ENCODE measurements at regions not wholly inside any gene's neighbourhood (a gene's known extent, or its start where the extent isn't known, plus 50 kb on each side); places are given as distances from the start of the nearest gene placed in this dataset.

GRCh38 chr7:46022397-46022796 lies 101.3 kb upstream of the IGFBP3 start:
- intact Hi-C loops (cut with micrococcal nuclease; ENCODE audit: unreplicated experiment) = no loop called here
- no peaks in the 10 kb centered on the region for H3K9me2 ChIP-seq (ENCODE audit: insufficient read depth, low read length)
- ChIA-PET POLR2A (interaction anchor here (0.9 kb wide), 1 partner anchor 24 kb away, joined by 3 read pairs; no protein-coding TSS in a partner anchor), CTCF (ENCODE audit: unreplicated experiment) (no interaction called here)
- no peak overlapping the region for H3K27ac ChIP-seq (ENCODE audit: low read depth, low read length, poor library complexity, severe bottlenecking)
- no peaks in the 10 kb centered on the region for H3K9me3 ChIP-seq (ENCODE audit: low read length)
- no peaks in the 10 kb centered on the region for H4K20me1 ChIP-seq (ENCODE audit: insufficient read depth, low read length)
- DNase-seq (ENCODE audit: low spot score) = no peak
- TF ChIP-seq EZH2phosphoT487 (IDR thresholded peaks at IDR 0.05; ENCODE audit: borderline replicate concordance, low read depth, low read length) (no peak), CTCF (conservative IDR thresholded peaks at IDR 0.05; ENCODE audit: low read length) (no peak)
- BruUV-seq (replicated peaks) = no TSS peak
- no peaks in the 10 kb centered on the region for H3K4me1 ChIP-seq (ENCODE audit: insufficient read depth, low read length, poor library complexity, severe bottlenecking)
- no peaks in the 10 kb centered on the region for H3K79me2 ChIP-seq (ENCODE audit: insufficient read depth, low read depth, low read length)
- no peaks in the 10 kb centered on the region for H3K36me3 ChIP-seq (ENCODE audit: insufficient read depth, low read length)
- no peak overlapping the region for H2AFZ ChIP-seq (ENCODE audit: low read length)
- no peak overlapping the region for H3K4me3 ChIP-seq (ENCODE audit: low read depth, low read length, poor library complexity, severe bottlenecking)
- H3K4me2 ChIP-seq (ENCODE audit: low read length) = no peak overlapping the region

- H3K27ac ChIP-seq (ENCODE audit: low read depth, low read length, poor library complexity, severe bottlenecking) = no peak overlapping the region
- BruUV-seq (replicated peaks) = no TSS peak
- intact Hi-C loops (cut with micrococcal nuclease; ENCODE audit: unreplicated experiment) = no loop called here
- no peaks in the 10 kb centered on the region for H3K4me1 ChIP-seq (ENCODE audit: insufficient read depth, low read length, poor library complexity, severe bottlenecking)
- H3K9me3 ChIP-seq (ENCODE audit: low read length) = no peaks in the 10 kb centered on the region
- no peaks in the 10 kb centered on the region for H4K20me1 ChIP-seq (ENCODE audit: insufficient read depth, low read length)
- no peaks in the 10 kb centered on the region for H3K9me2 ChIP-seq (ENCODE audit: insufficient read depth, low read length)
- no peak overlapping the region for H2AFZ ChIP-seq (ENCODE audit: low read length)
- no peak for DNase-seq (ENCODE audit: low spot score)
- TF ChIP-seq EZH2phosphoT487 (IDR thresholded peaks at IDR 0.05; ENCODE audit: borderline replicate concordance, low read depth, low read length) (no peak), CTCF (conservative IDR thresholded peaks at IDR 0.05; ENCODE audit: low read length) (no peak)
- no peaks in the 10 kb centered on the region for H3K79me2 ChIP-seq (ENCODE audit: insufficient read depth, low read depth, low read length)
- ChIA-PET POLR2A (interaction anchor here (0.5 to 0.6 kb wide), 2 partner anchors 434 to 693 kb away, joined by 3 to 4 read pairs; no protein-coding TSS in a partner anchor), CTCF (ENCODE audit: unreplicated experiment) (no interaction called here)
- H3K4me2 ChIP-seq (ENCODE audit: low read length) = no peak overlapping the region
- H3K36me3 ChIP-seq (ENCODE audit: insufficient read depth, low read length) = no peaks in the 10 kb centered on the region
- H3K4me3 ChIP-seq (ENCODE audit: low read depth, low read length, poor library complexity, severe bottlenecking) = no peak overlapping the region
Observed at GRCh38 chr7:46015107-46015868, 94.2 kb upstream of the IGFBP3 start.

GRCh38 chr7:46011501-46011900 lies 90.4 kb upstream of the IGFBP3 start:
- H3K9me3 ChIP-seq (ENCODE audit: low read length) = no peaks in the 10 kb centered on the region
- no peaks in the 10 kb centered on the region for H3K9me2 ChIP-seq (ENCODE audit: insufficient read depth, low read length)
- H3K4me2 ChIP-seq (ENCODE audit: low read length) = no peak overlapping the region
- no peaks in the 10 kb centered on the region for H4K20me1 ChIP-seq (ENCODE audit: insufficient read depth, low read length)
- H3K4me3 ChIP-seq (ENCODE audit: low read depth, low read length, poor library complexity, severe bottlenecking) = no peak overlapping the region
- DNase-seq (ENCODE audit: low spot score) = no peak
- no TSS peak for BruUV-seq (replicated peaks)
- TF ChIP-seq EZH2phosphoT487 (IDR thresholded peaks at IDR 0.05; ENCODE audit: borderline replicate concordance, low read depth, low read length) (no peak), CTCF (conservative IDR thresholded peaks at IDR 0.05; ENCODE audit: low read length) (no peak)
- no peaks in the 10 kb centered on the region for H3K79me2 ChIP-seq (ENCODE audit: insufficient read depth, low read depth, low read length)
- POLR2A ChIA-PET = interaction anchor here (0.6 to 1.0 kb wide), 2 partner anchors 9 to 1726 kb away, joined by 3 read pairs; no protein-coding TSS in a partner anchor
- CTCF ChIA-PET (ENCODE audit: unreplicated experiment) = no interaction called here
- no peak overlapping the region for H3K27ac ChIP-seq (ENCODE audit: low read depth, low read length, poor library complexity, severe bottlenecking)
- intact Hi-C loops (cut with micrococcal nuclease; ENCODE audit: unreplicated experiment) = no loop called here
- no peak overlapping the region for H2AFZ ChIP-seq (ENCODE audit: low read length)
- H3K4me1 ChIP-seq (ENCODE audit: insufficient read depth, low read length, poor library complexity, severe bottlenecking) = no peaks in the 10 kb centered on the region
- no peaks in the 10 kb centered on the region for H3K36me3 ChIP-seq (ENCODE audit: insufficient read depth, low read length)
